ENCODE measurements at regions not wholly inside any gene's neighbourhood (a gene's known extent, or its start where the extent isn't known, plus 50 kb on each side); places are given as distances from the start of the nearest gene placed in this dataset.

DNA sequence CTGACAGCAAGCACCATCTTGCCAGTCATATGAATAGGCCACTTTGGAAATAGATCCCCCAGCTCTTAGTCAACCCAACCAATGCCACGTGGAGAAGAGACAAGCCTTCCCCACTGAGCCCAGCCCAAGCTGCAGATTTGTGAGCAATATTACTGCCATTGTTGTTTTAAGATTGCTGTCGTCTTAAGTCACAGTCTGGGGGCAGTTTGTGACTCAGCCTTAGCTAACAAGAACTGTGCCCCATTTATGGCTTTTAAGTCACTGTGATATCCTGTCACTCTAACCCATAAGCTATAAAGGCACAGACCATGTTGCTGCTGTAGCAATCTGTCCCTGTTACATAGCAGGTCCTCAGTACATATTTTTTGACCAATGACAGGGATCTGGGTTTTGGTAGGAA lies 464.2 kb downstream of the MED13L start:
- no peak overlapping the region for H2BK5ac ChIP-seq (ENCODE audit: low read depth, low read length, poor library complexity)
- H3K27me3 ChIP-seq (ENCODE audit: insufficient read depth, low read length), result no peaks in the 10 kb centered on the region
- no peaks in the 10 kb centered on the region for H3K9me3 ChIP-seq (ENCODE audit: insufficient read depth, low read depth, low read length)
- no peak overlapping the region for H2BK120ac ChIP-seq (ENCODE audit: insufficient read depth, low read length, poor library complexity)
- no peak overlapping the region for H3K4ac ChIP-seq (ENCODE audit: low read depth, low read length)
- no peak overlapping the region for H2AFZ ChIP-seq (ENCODE audit: insufficient read depth, low read length, poor library complexity)
- no peak overlapping the region for H2AK5ac ChIP-seq (ENCODE audit: low read length)
- no peak overlapping the region for H3K14ac ChIP-seq (ENCODE audit: low read length)
- no peak overlapping the region for H3K27ac ChIP-seq (ENCODE audit: low read depth, low read length)
- H4K91ac ChIP-seq (ENCODE audit: low read depth, low read length), result no peak overlapping the region
- no peaks in the 10 kb centered on the region for H3K4me1 ChIP-seq (ENCODE audit: control insufficient read depth in 1 of 2, insufficient read depth in 2 of 2, low read length in 2 of 2)
- H3K9ac ChIP-seq (ENCODE audit: low read length), result no peak overlapping the region
- no peaks in the 10 kb centered on the region for H3K79me2 ChIP-seq (ENCODE audit: control insufficient read depth, insufficient read depth, low read length, poor library complexity)
- H3K36me3 ChIP-seq (ENCODE audit: control insufficient read depth in 1 of 2, insufficient read depth in 2 of 2, low read length in 2 of 2), result no peaks in the 10 kb centered on the region
- no peak overlapping the region for H4K12ac ChIP-seq (ENCODE audit: low read depth, low read length)
- no peak overlapping the region for H3K4me2 ChIP-seq (ENCODE audit: low read length)
- no peak overlapping the region for H3K4me3 ChIP-seq (ENCODE audit: low read depth, low read length)
- no CpG with 5 or more reads among the region's 2 CpGs for WGBS (ENCODE audit: extremely low coverage, insufficient coverage, insufficient read length)
- no peak for DNase-seq
- H3K23ac ChIP-seq (ENCODE audit: low read length), result no peak overlapping the region
- no peaks in the 10 kb centered on the region for H3K79me1 ChIP-seq (ENCODE audit: low read length)
- H4K8ac ChIP-seq (ENCODE audit: low read depth, low read length), result no peak overlapping the region
- no peak overlapping the region for H2BK12ac ChIP-seq (ENCODE audit: low read length)
- H3K18ac ChIP-seq (ENCODE audit: low read length), result no peak overlapping the region

GRCh38 chr12:115811929-115812328 lies 465.6 kb downstream of the MED13L start:
- Histone ChIP-seq H2BK120ac (ENCODE audit: insufficient read depth, low read length, poor library complexity) (no peak overlapping the region), H3K27ac (ENCODE audit: low read depth, low read length) (no peak overlapping the region), H3K4ac (ENCODE audit: low read depth, low read length) (no peak overlapping the region), H3K79me1 (ENCODE audit: low read length) (no peaks in the 10 kb centered on the region), H3K79me2 (ENCODE audit: control insufficient read depth, insufficient read depth, low read length, poor library complexity) (no peaks in the 10 kb centered on the region), H3K36me3 (ENCODE audit: control insufficient read depth in 1 of 2, insufficient read depth in 2 of 2, low read length in 2 of 2) (no peaks in the 10 kb centered on the region), H4K8ac (ENCODE audit: low read depth, low read length) (no peak overlapping the region), H4K91ac (ENCODE audit: low read depth, low read length) (no peak overlapping the region), H2BK12ac (ENCODE audit: low read length) (no peak overlapping the region), H3K4me1 (ENCODE audit: control insufficient read depth in 1 of 2, insufficient read depth in 2 of 2, low read length in 2 of 2) (no peaks in the 10 kb centered on the region), H4K12ac (ENCODE audit: low read depth, low read length) (no peak overlapping the region), H2AK5ac (ENCODE audit: low read length) (no peak overlapping the region), H3K4me3 (ENCODE audit: low read depth, low read length) (no peak overlapping the region), H3K18ac (ENCODE audit: low read length) (no peak overlapping the region), H3K9ac (ENCODE audit: low read length) (no peak overlapping the region), H2BK5ac (ENCODE audit: low read depth, low read length, poor library complexity) (no peak overlapping the region), H3K27me3 (ENCODE audit: insufficient read depth, low read length) (no peaks in the 10 kb centered on the region), H3K14ac (ENCODE audit: low read length) (no peak overlapping the region), H3K4me2 (ENCODE audit: low read length) (no peak overlapping the region), H3K9me3 (ENCODE audit: insufficient read depth, low read depth, low read length) (no peaks in the 10 kb centered on the region), H3K23ac (ENCODE audit: low read length) (no peak overlapping the region), H2AFZ (ENCODE audit: insufficient read depth, low read length, poor library complexity) (no peak overlapping the region)
- no peak for DNase-seq
- WGBS (ENCODE audit: extremely low coverage, insufficient coverage, insufficient read length), result no CpG with 5 or more reads among the region's 1 CpG

GRCh38 chr12:115811045-115811444 lies 466.4 kb downstream of the MED13L start:
- Histone ChIP-seq H3K9ac (ENCODE audit: low read length) (no peak overlapping the region), H3K18ac (ENCODE audit: low read length) (no peak overlapping the region), H2BK120ac (ENCODE audit: insufficient read depth, low read length, poor library complexity) (no peak overlapping the region), H3K27me3 (ENCODE audit: insufficient read depth, low read length) (no peaks in the 10 kb centered on the region), H2BK5ac (ENCODE audit: low read depth, low read length, poor library complexity) (no peak overlapping the region), H3K79me2 (ENCODE audit: control insufficient read depth, insufficient read depth, low read length, poor library complexity) (no peaks in the 10 kb centered on the region), H4K91ac (ENCODE audit: low read depth, low read length) (no peak overlapping the region), H2AFZ (ENCODE audit: insufficient read depth, low read length, poor library complexity) (no peak overlapping the region), H3K27ac (ENCODE audit: low read depth, low read length) (no peak overlapping the region), H3K14ac (ENCODE audit: low read length) (no peak overlapping the region), H3K4me3 (ENCODE audit: low read depth, low read length) (no peak overlapping the region), H3K79me1 (ENCODE audit: low read length) (no peaks in the 10 kb centered on the region), H3K4me1 (ENCODE audit: control insufficient read depth in 1 of 2, insufficient read depth in 2 of 2, low read length in 2 of 2) (no peaks in the 10 kb centered on the region), H4K8ac (ENCODE audit: low read depth, low read length) (no peak overlapping the region), H2BK12ac (ENCODE audit: low read length) (no peak overlapping the region), H3K36me3 (ENCODE audit: control insufficient read depth in 1 of 2, insufficient read depth in 2 of 2, low read length in 2 of 2) (no peaks in the 10 kb centered on the region), H3K23ac (ENCODE audit: low read length) (no peak overlapping the region), H3K4me2 (ENCODE audit: low read length) (no peak overlapping the region), H2AK5ac (ENCODE audit: low read length) (no peak overlapping the region), H3K9me3 (ENCODE audit: insufficient read depth, low read depth, low read length) (no peaks in the 10 kb centered on the region), H3K4ac (ENCODE audit: low read depth, low read length) (no peak overlapping the region), H4K12ac (ENCODE audit: low read depth, low read length) (no peak overlapping the region)
- no peak for DNase-seq
- WGBS (ENCODE audit: extremely low coverage, insufficient coverage, insufficient read length), result no CpG with 5 or more reads among the region's 4 CpGs

- Histone ChIP-seq H3K27ac (ENCODE audit: low read depth, low read length) (no peak overlapping the region), H4K8ac (ENCODE audit: low read depth, low read length) (no peak overlapping the region), H2BK5ac (ENCODE audit: low read depth, low read length, poor library complexity) (no peak overlapping the region), H3K79me2 (ENCODE audit: control insufficient read depth, insufficient read depth, low read length, poor library complexity) (no peaks in the 10 kb centered on the region), H3K4me1 (ENCODE audit: control insufficient read depth in 1 of 2, insufficient read depth in 2 of 2, low read length in 2 of 2) (no peaks in the 10 kb centered on the region), H3K27me3 (ENCODE audit: insufficient read depth, low read length) (no peaks in the 10 kb centered on the region), H4K91ac (ENCODE audit: low read depth, low read length) (no peak overlapping the region), H3K9me3 (ENCODE audit: insufficient read depth, low read depth, low read length) (no peaks in the 10 kb centered on the region), H3K36me3 (ENCODE audit: control insufficient read depth in 1 of 2, insufficient read depth in 2 of 2, low read length in 2 of 2) (no peaks in the 10 kb centered on the region), H3K23ac (ENCODE audit: low read length) (no peak overlapping the region), H3K4me2 (ENCODE audit: low read length) (no peak overlapping the region), H3K79me1 (ENCODE audit: low read length) (no peaks in the 10 kb centered on the region), H2BK12ac (ENCODE audit: low read length) (no peak overlapping the region), H3K18ac (ENCODE audit: low read length) (no peak overlapping the region), H3K4me3 (ENCODE audit: low read depth, low read length) (no peak overlapping the region), H2AFZ (ENCODE audit: insufficient read depth, low read length, poor library complexity) (no peak overlapping the region), H3K4ac (ENCODE audit: low read depth, low read length) (no peak overlapping the region), H3K14ac (ENCODE audit: low read length) (no peak overlapping the region), H4K12ac (ENCODE audit: low read depth, low read length) (no peak overlapping the region), H2BK120ac (ENCODE audit: insufficient read depth, low read length, poor library complexity) (no peak overlapping the region), H3K9ac (ENCODE audit: low read length) (no peak overlapping the region), H2AK5ac (ENCODE audit: low read length) (no peak overlapping the region)
- WGBS (ENCODE audit: extremely low coverage, insufficient coverage, insufficient read length), result no CpG with 5 or more reads among the region's 13 CpGs
- DNase-seq, result no peak
Observed at GRCh38 chr12:115810122-115810901, 467.2 kb downstream of the MED13L start.

All from trophoblast cell (in vitro differentiated cells and primary cell).